ENCODE measurements at regions not wholly inside any gene's neighbourhood (a gene's known extent, or its start where the extent isn't known, plus 50 kb on each side); places are given as distances from the start of the nearest gene placed in this dataset.

- no peak for DNase-seq (ENCODE audit: low read depth)
- TF ChIP-seq CTCF (conservative IDR thresholded peaks at IDR 0.05; ENCODE audit: low read depth, low read length): no peak
- H3K4me3 ChIP-seq (ENCODE audit: low read depth, low read length): no peak overlapping the region
Measured at GRCh38 chr14:98270201-98270600, 1001.8 kb downstream of the BCL11B start.

DNA sequence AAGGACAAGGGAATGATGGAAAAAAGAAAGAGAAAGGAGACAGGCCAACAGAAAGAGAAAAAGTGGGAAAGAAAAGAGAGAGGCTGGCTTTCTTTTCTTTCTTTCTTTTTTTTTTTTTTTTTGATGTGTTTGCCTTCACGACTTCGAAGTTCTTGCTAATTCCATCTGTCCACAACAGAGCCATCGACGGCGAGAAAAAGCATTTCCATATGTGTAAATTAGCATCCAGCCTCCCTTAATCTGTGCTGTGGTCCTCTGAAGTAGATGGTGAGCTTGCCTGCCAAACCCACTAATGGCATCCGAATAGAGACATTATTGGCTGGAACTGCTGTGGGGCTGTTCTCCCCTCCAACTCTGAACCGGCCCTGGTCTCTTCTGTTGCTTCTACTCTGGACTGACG is 997.4 kb downstream of the BCL11B start:
- TF ChIP-seq CTCF (conservative IDR thresholded peaks at IDR 0.05; ENCODE audit: low read depth, low read length): no peak
- H3K4me3 ChIP-seq (ENCODE audit: low read depth, low read length): no peak overlapping the region
- DNase-seq (ENCODE audit: low read depth): no peak

- no peak for DNase-seq (ENCODE audit: low read depth)
- no peak overlapping the region for H3K4me3 ChIP-seq (ENCODE audit: low read depth, low read length)
- no peak for TF ChIP-seq CTCF (conservative IDR thresholded peaks at IDR 0.05; ENCODE audit: low read depth, low read length)
Measured at GRCh38 chr14:98278800-98279199, 993.2 kb downstream of the BCL11B start.

DNA sequence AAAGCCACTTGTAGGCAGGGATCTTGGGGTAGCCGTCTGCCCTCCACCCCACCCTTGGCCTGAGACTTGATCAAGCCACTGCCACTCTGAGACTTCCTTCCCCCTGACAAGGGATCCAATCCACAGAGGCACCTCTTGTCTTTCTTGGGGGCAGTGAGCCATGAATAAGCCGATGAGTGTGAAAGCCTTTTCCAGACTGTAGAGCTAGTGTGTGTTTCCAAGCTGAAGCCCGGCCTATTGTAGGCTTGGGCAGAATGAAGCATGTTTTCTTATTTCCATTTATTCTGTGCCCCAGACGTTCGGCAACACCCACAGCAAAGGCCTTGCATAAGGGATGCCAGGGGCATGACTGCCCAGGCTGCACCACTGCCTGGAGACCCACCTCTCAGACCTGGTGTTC is 991.6 kb downstream of the BCL11B start:
- no peak overlapping the region for H3K4me3 ChIP-seq (ENCODE audit: low read depth, low read length)

GRCh38 chr14:98288825-98289224 is 983.2 kb downstream of the BCL11B start:
- no peak for TF ChIP-seq CTCF (conservative IDR thresholded peaks at IDR 0.05; ENCODE audit: low read depth, low read length)
- DNase-seq (ENCODE audit: low read depth): no peak

More for the DNA sequence above, 991.6 kb downstream of the BCL11B start:
- no peak for TF ChIP-seq CTCF (conservative IDR thresholded peaks at IDR 0.05; ENCODE audit: low read depth, low read length)
- no peak for DNase-seq (ENCODE audit: low read depth)

DNA sequence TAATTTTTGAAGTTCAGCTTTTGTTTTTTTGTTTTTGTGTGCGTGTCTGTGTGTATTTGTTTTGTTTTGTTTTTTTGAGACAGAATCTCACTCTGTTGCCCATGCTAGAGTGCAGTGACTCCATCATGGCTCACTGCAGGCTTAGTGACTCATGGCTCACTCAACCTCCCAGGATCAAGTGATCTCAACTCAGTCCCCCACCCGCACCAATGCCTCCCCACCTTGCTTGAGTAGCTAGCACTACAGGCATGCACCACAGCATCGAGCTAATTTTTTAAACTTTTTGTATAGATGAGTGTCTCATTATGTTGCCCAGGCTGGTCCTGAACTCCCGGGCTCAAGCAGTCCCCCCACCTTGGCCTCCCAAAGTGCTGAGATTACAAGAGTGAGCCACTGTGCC is 981.4 kb downstream of the BCL11B start:
- TF ChIP-seq CTCF (conservative IDR thresholded peaks at IDR 0.05; ENCODE audit: low read depth, low read length): no peak
- no peak for DNase-seq (ENCODE audit: low read depth)
- no peak overlapping the region for H3K4me3 ChIP-seq (ENCODE audit: low read depth, low read length)

More at GRCh38 chr14:98288825-98289224, 983.2 kb downstream of the BCL11B start:
- H3K4me3 ChIP-seq (ENCODE audit: low read depth, low read length): no peak overlapping the region

DNA sequence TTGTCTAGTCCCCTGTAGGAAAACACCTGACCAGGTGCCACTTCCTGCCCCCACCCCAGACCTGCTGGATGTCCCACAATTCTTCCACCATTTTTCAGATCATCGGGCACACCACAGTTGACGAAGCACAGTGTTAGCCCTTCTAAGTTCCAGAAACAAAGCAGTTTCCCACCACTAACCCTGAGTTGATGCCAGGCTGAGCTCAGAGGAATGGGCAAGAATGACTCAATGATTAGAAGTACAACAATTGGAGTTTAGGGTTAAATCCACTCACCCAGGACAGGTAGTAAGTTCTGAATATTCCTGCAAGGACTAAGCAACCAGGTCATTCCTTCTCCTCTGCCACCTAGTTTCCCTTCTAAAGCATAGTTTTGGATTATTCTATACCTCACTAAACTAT is 979.8 kb downstream of the BCL11B start:
- TF ChIP-seq CTCF (conservative IDR thresholded peaks at IDR 0.05; ENCODE audit: low read depth, low read length): no peak
- peak; percentile 85 for DNase-seq (ENCODE audit: low read depth)
- no peak overlapping the region for H3K4me3 ChIP-seq (ENCODE audit: low read depth, low read length)

Data from epithelial cell of proximal tubule (primary cell).